ENCODE measurements at regions not wholly inside any gene's neighbourhood (a gene's known extent, or its start where the extent isn't known, plus 50 kb on each side); places are given as distances from the start of the nearest gene placed in this dataset.

DNA sequence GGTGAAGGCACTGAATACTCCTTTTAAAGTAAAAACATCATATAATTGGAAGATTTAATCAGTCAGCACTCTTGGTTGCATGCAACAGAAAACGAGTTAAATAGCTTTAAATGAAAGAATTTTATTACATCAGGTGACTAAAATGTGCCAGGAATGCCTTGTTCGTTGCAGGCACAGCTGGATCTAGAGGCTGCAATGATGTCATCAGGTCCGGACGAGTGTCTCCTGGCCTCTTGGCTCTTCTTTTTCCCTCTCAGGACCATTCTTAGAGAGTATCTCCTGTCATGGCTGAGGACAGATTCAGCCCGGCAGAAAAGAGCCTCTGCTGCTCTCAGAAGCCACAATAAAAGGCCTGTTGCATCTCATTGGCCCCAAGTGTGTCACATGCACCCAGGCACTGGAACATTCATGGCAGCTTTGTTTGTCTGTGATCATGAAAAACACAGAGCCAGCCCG is 510.7 kb upstream of the SULF2 start:
- TF ChIP-seq FOXM1 (IDR thresholded peaks at IDR 0.05; ENCODE audit: borderline replicate concordance) (no peak), HDGF (IDR thresholded peaks at IDR 0.05; ENCODE audit: borderline replicate concordance) (no peak), FOXA1 (IDR thresholded peaks at IDR 0.05) (no peak), SUZ12 (IDR thresholded peaks at IDR 0.05) (no peak), SP1 (IDR thresholded peaks at IDR 0.05) (no peak), ARNT (IDR thresholded peaks at IDR 0.05) (no peak), NFRKB (IDR thresholded peaks at IDR 0.05) (no peak), FOXK2 (IDR thresholded peaks at IDR 0.05) (no peak)

All from HEK293T (cell line).